ENCODE measurements at regions not wholly inside any gene's neighbourhood (a gene's known extent, or its start where the extent isn't known, plus 50 kb on each side); places are given as distances from the start of the nearest gene placed in this dataset.
"Not testable (repeated sequence)": the region's sequence is repeated elsewhere in the genome, so short reads cannot be mapped to it uniquely, and the experiment has no call there.

DNA sequence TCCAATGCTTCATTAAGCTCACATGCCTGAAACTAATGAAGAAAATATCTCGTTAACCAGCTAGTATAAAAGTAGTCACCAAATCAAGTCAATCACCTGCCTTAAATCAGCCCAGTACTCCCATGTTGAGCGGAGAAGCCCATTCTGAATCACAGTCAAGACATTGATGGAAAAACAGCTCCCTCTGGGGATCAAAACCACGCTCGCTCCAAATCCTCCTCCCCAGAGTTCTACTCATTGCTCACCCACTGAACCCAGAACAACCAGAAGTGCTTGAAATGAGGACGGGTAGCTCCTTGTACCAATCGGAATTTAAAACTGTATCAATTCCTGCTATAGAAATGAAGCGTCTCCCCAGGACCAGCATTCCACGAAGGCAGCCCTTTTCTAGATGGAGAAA, 90.0 kb upstream of the ZNF195 start:
- TF ChIP-seq, protein P1, sequence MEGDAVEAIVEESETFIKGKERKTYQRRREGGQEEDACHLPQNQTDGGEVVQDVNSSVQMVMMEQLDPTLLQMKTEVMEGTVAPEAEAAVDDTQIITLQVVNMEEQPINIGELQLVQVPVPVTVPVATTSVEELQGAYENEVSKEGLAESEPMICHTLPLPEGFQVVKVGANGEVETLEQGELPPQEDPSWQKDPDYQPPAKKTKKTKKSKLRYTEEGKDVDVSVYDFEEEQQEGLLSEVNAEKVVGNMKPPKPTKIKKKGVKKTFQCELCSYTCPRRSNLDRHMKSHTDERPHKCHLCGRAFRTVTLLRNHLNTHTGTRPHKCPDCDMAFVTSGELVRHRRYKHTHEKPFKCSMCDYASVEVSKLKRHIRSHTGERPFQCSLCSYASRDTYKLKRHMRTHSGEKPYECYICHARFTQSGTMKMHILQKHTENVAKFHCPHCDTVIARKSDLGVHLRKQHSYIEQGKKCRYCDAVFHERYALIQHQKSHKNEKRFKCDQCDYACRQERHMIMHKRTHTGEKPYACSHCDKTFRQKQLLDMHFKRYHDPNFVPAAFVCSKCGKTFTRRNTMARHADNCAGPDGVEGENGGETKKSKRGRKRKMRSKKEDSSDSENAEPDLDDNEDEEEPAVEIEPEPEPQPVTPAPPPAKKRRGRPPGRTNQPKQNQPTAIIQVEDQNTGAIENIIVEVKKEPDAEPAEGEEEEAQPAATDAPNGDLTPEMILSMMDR (IDR thresholded peaks at IDR 0.05; ENCODE audit: insufficient read depth, low read length, poor library complexity, severe bottlenecking), result not testable (repeated sequence)
- not testable (repeated sequence) for TF ChIP-seq EZH2phosphoT487 (conservative IDR thresholded peaks at IDR 0.05; ENCODE audit: low read length)

All from SU-DHL-6 (cell line).